ENCODE measurements at regions not wholly inside any gene's neighbourhood (a gene's known extent, or its start where the extent isn't known, plus 50 kb on each side); places are given as distances from the start of the nearest gene placed in this dataset.

DNA sequence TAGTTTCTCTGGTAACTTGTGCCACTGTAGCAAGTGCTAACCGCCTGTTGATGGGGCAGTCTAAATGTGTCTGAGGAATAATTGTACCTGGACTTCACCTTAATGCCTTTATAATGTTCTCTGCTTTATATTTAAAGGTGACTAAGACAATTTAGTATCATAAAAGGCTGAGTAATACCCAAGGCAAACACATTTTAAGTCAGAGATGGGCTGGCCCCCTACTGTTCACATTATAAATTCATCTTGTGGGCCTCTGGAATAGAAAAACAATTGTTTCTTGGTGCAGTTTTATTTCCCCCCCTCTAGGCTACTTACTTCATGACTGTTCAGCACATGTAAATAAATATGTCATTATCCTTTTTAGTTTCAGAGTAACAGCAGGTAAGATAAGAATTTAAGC lies 559.3 kb upstream of the PIK3C3 start:
- no peak overlapping the region for H3K4me3 ChIP-seq (ENCODE audit: insufficient read depth, low read depth, low read length)
- no peak overlapping the region for H3K27ac ChIP-seq (ENCODE audit: low read depth, low read length)
- Mint-ChIP-seq H3K9me3 (ENCODE audit: unreplicated experiment) (no peaks in the 10 kb centered on the region), H3K36me3 (ENCODE audit: low read depth, unreplicated experiment) (no peaks in the 10 kb centered on the region), H3K27me3 (ENCODE audit: low read depth, unreplicated experiment) (no peaks in the 10 kb centered on the region), H3K4me1 (ENCODE audit: low read depth, unreplicated experiment) (peaks cover 11% of the 10 kb centered on the region), H3K4me3 (ENCODE audit: unreplicated experiment) (no peak overlapping the region), H3K27ac (ENCODE audit: unreplicated experiment) (no peak overlapping the region)
- no peaks in the 10 kb centered on the region for H4K20me1 ChIP-seq (ENCODE audit: insufficient read depth, low read length)
- peaks cover 5% of the 10 kb centered on the region for H3K4me1 ChIP-seq (ENCODE audit: insufficient read depth, low read length)
- H3K4me2 ChIP-seq (ENCODE audit: low read length) = no peak overlapping the region
- no peaks in the 10 kb centered on the region for H3K79me2 ChIP-seq (ENCODE audit: insufficient read depth, low read length)
- no peak for DNase-seq (ENCODE audit: low read depth)
- no peak for FAIRE-seq
- H3K27me3 ChIP-seq (ENCODE audit: insufficient read depth, low read length) = no peaks in the 10 kb centered on the region
- TF ChIP-seq, protein P1, sequence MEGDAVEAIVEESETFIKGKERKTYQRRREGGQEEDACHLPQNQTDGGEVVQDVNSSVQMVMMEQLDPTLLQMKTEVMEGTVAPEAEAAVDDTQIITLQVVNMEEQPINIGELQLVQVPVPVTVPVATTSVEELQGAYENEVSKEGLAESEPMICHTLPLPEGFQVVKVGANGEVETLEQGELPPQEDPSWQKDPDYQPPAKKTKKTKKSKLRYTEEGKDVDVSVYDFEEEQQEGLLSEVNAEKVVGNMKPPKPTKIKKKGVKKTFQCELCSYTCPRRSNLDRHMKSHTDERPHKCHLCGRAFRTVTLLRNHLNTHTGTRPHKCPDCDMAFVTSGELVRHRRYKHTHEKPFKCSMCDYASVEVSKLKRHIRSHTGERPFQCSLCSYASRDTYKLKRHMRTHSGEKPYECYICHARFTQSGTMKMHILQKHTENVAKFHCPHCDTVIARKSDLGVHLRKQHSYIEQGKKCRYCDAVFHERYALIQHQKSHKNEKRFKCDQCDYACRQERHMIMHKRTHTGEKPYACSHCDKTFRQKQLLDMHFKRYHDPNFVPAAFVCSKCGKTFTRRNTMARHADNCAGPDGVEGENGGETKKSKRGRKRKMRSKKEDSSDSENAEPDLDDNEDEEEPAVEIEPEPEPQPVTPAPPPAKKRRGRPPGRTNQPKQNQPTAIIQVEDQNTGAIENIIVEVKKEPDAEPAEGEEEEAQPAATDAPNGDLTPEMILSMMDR (IDR thresholded peaks at IDR 0.05; ENCODE audit: insufficient read depth, low read depth, low read length) = peak; percentile 14
- no peak for TF ChIP-seq EZH2 (IDR thresholded peaks at IDR 0.05; ENCODE audit: insufficient read depth, low read length)
- H3K9ac ChIP-seq (ENCODE audit: low read length) = no peak overlapping the region
- H2AFZ ChIP-seq (ENCODE audit: low read depth, low read length) = no peak overlapping the region
- H3K9me3 ChIP-seq (ENCODE audit: insufficient read depth, low read depth, low read length) = no peaks in the 10 kb centered on the region
- H3K36me3 ChIP-seq (ENCODE audit: insufficient read depth, low read length) = no peaks in the 10 kb centered on the region

GRCh38 chr18:41391616-41392595 lies 563.1 kb upstream of the PIK3C3 start:
- FAIRE-seq = peak; percentile 71

More at GRCh38 chr18:41391616-41392595, 563.1 kb upstream of the PIK3C3 start:
- Mint-ChIP-seq H3K36me3 (ENCODE audit: low read depth, unreplicated experiment) (no peaks in the 10 kb centered on the region), H3K27ac (ENCODE audit: unreplicated experiment) (peak overlapping the region; percentile 91), H3K4me3 (ENCODE audit: unreplicated experiment) (peak overlapping the region; percentile 83), H3K27me3 (ENCODE audit: low read depth, unreplicated experiment) (peaks cover 2% of the 10 kb centered on the region), H3K4me1 (ENCODE audit: low read depth, unreplicated experiment) (peaks cover 11% of the 10 kb centered on the region), H3K9me3 (ENCODE audit: unreplicated experiment) (no peaks in the 10 kb centered on the region)
- Histone ChIP-seq H3K4me1 (ENCODE audit: insufficient read depth, low read length) (peaks cover 5% of the 10 kb centered on the region), H2AFZ (ENCODE audit: low read depth, low read length) (peak overlapping the region; percentile 64), H3K27ac (ENCODE audit: low read depth, low read length) (peak overlapping the region; percentile 53), H4K20me1 (ENCODE audit: insufficient read depth, low read length) (no peaks in the 10 kb centered on the region), H3K9ac (ENCODE audit: low read length) (peak overlapping the region; percentile 81), H3K27me3 (ENCODE audit: insufficient read depth, low read length) (no peaks in the 10 kb centered on the region), H3K79me2 (ENCODE audit: insufficient read depth, low read length) (no peaks in the 10 kb centered on the region), H3K9me3 (ENCODE audit: insufficient read depth, low read depth, low read length) (no peaks in the 10 kb centered on the region), H3K4me3 (ENCODE audit: insufficient read depth, low read depth, low read length) (peak overlapping the region; percentile 63), H3K4me2 (ENCODE audit: low read length) (peak overlapping the region; percentile 86), H3K36me3 (ENCODE audit: insufficient read depth, low read length) (no peaks in the 10 kb centered on the region)
- TF ChIP-seq, protein P1 (IDR thresholded peaks at IDR 0.05; ENCODE audit: insufficient read depth, low read depth, low read length) = peak; percentile 68
- TF ChIP-seq EZH2 (IDR thresholded peaks at IDR 0.05; ENCODE audit: insufficient read depth, low read length) = no peak
- DNase-seq (ENCODE audit: low read depth) = peak; percentile 60
